GM12875 (cell line): ENCODE measurements at regions not wholly inside any gene's neighbourhood (a gene's known extent, or its start where the extent isn't known, plus 50 kb on each side); places are given as distances from the start of the nearest gene placed in this dataset.
"Not testable (repeated sequence)": the region's sequence is repeated elsewhere in the genome, so short reads cannot be mapped to it uniquely, and the experiment has no call there.

Source experiments
- H3K4me3 ChIP-seq: one replicate; pipeline ENCODE4 v1.5.1; 2011; ENCODE audit warnings: low read depth, low read length, control low read depth
- TF ChIP-seq, protein P1 (sequence below): IDR thresholded peaks from 2 replicates; pipeline ENCODE4 v1.5.1; 2011; ENCODE audit warnings: low read depth, mild to moderate bottlenecking, control low read depth, inconsistent platforms, low read length, moderate library complexity, borderline replicate concordance; ENCODE audit not compliant: insufficient read depth

GRCh38 chr10:126754966-126755365 lies 84.5 kb upstream of the C10orf90 start:
- no peak overlapping the region for H3K4me3 ChIP-seq
- TF ChIP-seq, protein P1, sequence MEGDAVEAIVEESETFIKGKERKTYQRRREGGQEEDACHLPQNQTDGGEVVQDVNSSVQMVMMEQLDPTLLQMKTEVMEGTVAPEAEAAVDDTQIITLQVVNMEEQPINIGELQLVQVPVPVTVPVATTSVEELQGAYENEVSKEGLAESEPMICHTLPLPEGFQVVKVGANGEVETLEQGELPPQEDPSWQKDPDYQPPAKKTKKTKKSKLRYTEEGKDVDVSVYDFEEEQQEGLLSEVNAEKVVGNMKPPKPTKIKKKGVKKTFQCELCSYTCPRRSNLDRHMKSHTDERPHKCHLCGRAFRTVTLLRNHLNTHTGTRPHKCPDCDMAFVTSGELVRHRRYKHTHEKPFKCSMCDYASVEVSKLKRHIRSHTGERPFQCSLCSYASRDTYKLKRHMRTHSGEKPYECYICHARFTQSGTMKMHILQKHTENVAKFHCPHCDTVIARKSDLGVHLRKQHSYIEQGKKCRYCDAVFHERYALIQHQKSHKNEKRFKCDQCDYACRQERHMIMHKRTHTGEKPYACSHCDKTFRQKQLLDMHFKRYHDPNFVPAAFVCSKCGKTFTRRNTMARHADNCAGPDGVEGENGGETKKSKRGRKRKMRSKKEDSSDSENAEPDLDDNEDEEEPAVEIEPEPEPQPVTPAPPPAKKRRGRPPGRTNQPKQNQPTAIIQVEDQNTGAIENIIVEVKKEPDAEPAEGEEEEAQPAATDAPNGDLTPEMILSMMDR: no peak

- TF ChIP-seq, protein P1: no peak
- H3K4me3 ChIP-seq: no peak overlapping the region
These were observed 88.4 kb upstream of the C10orf90 start for GRCh38 chr10:126758867-126759266.

DNA sequence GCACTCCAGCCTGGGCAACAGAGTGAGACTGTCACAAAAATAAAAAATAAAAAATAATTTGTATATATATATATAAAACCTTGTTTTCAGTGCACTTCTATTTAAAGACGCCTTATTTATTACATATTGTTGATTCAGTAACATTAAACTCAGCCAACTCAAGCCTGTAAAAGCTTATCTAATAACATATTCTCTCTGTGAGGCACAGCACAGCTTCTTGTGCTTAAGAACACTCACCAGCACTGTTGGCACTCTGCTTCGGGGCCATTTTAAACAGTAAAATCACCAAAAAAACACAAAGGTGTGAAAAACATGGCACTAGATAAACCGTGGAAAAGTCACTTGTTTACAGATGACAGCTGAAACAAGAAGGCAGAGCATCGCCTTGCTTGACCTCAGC lies 89.0 kb upstream of the C10orf90 start:
- TF ChIP-seq, protein P1: no peak
- no peak overlapping the region for H3K4me3 ChIP-seq

DNA sequence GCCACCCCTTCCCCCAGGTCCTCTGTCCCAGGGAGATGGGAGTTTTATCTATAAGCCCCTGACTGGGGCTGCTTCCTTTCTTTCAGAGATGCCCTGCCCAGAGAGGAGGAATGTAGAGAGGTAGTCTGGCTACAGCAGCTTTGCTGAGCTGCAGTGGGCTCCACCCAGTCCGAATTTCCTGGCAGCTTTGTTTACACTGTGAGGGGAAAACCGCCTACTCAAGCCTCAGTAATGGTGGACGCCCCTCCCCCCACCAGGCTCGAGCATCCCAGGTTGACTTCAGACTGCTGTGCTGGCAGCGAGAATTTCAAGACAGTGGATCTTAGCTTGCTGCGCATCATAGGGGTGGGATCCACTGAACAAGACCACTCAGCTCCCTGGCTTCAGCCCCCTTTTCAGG lies 96.2 kb upstream of the C10orf90 start:
- not testable (repeated sequence) for H3K4me3 ChIP-seq

- no peak overlapping the region for H3K4me3 ChIP-seq
- TF ChIP-seq, protein P1: no peak
These were observed 100.3 kb upstream of the C10orf90 start for GRCh38 chr10:126770809-126771208.

GRCh38 chr10:126776168-126776567 lies 105.7 kb upstream of the C10orf90 start:
- no peak overlapping the region for H3K4me3 ChIP-seq
- TF ChIP-seq, protein P1: no peak

DNA sequence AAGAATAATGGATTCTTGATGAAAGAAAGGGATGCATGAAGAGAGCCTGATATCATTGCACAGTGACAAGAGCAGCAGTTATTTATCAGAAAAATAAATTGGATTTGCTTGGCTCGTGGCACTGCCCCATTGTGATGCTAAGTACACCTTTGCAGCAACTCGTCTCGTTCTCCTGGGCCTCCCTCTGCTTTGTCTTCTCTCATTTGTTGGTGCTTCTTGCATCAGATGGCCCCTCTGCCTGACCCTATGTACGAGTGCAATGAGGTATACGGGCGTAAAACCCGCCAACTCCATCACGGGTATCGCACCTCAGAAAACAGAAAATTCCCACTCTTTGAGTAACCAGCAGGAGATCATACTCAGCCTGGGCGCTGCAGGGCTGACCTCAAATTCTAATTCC lies 107.2 kb upstream of the C10orf90 start:
- TF ChIP-seq, protein P1: no peak

DNA sequence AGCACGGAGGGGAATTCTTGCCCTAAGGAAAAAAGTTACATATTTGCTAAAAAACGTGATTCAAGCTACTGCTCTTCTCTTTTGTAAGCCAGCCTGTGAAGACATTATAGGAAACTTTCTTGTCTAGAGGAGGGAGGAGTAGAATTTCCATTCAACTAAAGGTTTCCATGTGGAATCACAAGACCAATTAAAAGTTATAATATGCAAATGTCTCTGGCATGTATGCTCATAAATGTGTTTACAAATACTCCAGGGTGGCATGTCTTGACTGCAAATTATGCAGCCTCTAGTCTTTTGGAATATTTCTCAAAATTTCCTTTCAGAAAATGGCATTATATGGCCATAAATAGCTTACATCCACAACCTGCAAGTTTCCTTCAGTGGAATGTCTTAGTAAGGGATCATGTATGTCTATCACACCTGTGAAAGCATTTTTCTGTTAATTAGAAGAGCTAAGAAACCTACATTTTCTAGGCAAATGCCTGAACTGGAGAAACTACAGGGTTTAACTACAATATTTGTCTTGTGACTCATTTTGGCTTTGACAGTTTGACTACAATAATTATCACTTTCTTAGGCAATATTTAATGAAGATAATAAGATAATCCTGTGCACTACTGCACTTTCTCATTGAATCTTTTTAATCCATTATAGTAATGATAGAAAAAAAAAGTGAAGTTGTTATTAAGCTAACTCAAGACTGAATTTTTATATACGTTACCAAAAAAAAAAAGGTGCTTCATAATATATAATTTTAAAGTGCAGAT lies 111.1 kb upstream of the C10orf90 start:
- TF ChIP-seq, protein P1: no peak
- no peak overlapping the region for H3K4me3 ChIP-seq

More for the DNA sequence above, 107.2 kb upstream of the C10orf90 start:
- no peak overlapping the region for H3K4me3 ChIP-seq
